NCI-H2081 (cell line): ENCODE measurements at regions not wholly inside any gene's neighbourhood (a gene's known extent, or its start where the extent isn't known, plus 50 kb on each side); places are given as distances from the start of the nearest gene placed in this dataset.

Experiments used
- DNase-seq, 2 experiments: peaks; one replicate each; lab custom pipeline; 2025; lab: John Stamatoyannopoulos, UW

GRCh38 chr5:153880106-153880505 lies 158.6 kb downstream of the FAM114A2 start:
- peak; percentile 65 to 82 for DNase-seq

- DNase-seq, result peak; percentile 38 to 78
Measured at GRCh38 chr5:153879596-153879995, 159.1 kb downstream of the FAM114A2 start.

- no peak for DNase-seq
Measured at GRCh38 chr5:153866176-153866575, 172.5 kb downstream of the FAM114A2 start.

GRCh38 chr5:153865016-153865415 lies 173.7 kb downstream of the FAM114A2 start:
- DNase-seq, result no peak

- DNase-seq, result no peak
Measured at GRCh38 chr5:153863951-153864350, 174.8 kb downstream of the FAM114A2 start.
